OCI-LY1 (cell line): ENCODE measurements at regions not wholly inside any gene's neighbourhood (a gene's known extent, or its start where the extent isn't known, plus 50 kb on each side); places are given as distances from the start of the nearest gene placed in this dataset.

Source experiments
- EZH2 ChIP-seq: fragments of 200-600 bp; sonication (generic), shearing (Covaris generic); IDR thresholded peaks from 2 replicates; pipeline ENCODE4 v1.8.0; 2017; ENCODE audit warnings: borderline replicate concordance, mixed run types, mild to moderate bottlenecking, antibody characterized with exemption, low read length, moderate library complexity, mixed read lengths
- TF ChIP-seq, protein P1 (sequence below): fragments of 200-600 bp; sonication (generic), shearing (Covaris generic); IDR thresholded peaks from 2 replicates; pipeline ENCODE4 v1.5.1; 2017; ENCODE audit warnings: mild to moderate bottlenecking, antibody characterized with exemption, low read length, moderate library complexity, mixed read lengths

GRCh38 chr4:157575339-157575738 lies 354.8 kb downstream of the GRIA2 start:
- TF ChIP-seq, protein P1, sequence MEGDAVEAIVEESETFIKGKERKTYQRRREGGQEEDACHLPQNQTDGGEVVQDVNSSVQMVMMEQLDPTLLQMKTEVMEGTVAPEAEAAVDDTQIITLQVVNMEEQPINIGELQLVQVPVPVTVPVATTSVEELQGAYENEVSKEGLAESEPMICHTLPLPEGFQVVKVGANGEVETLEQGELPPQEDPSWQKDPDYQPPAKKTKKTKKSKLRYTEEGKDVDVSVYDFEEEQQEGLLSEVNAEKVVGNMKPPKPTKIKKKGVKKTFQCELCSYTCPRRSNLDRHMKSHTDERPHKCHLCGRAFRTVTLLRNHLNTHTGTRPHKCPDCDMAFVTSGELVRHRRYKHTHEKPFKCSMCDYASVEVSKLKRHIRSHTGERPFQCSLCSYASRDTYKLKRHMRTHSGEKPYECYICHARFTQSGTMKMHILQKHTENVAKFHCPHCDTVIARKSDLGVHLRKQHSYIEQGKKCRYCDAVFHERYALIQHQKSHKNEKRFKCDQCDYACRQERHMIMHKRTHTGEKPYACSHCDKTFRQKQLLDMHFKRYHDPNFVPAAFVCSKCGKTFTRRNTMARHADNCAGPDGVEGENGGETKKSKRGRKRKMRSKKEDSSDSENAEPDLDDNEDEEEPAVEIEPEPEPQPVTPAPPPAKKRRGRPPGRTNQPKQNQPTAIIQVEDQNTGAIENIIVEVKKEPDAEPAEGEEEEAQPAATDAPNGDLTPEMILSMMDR: no peak
- TF ChIP-seq EZH2: no peak
